ENCODE measurements at regions not wholly inside any gene's neighbourhood (a gene's known extent, or its start where the extent isn't known, plus 50 kb on each side); places are given as distances from the start of the nearest gene placed in this dataset.

GRCh38 chr1:209080170-209080781, 503.2 kb upstream of the CAMK1G start:
- H3K4me3 ChIP-seq: no peak overlapping the region

GRCh38 chr1:209086486-209087192, 496.9 kb upstream of the CAMK1G start:
- no peak overlapping the region for H3K4me3 ChIP-seq
- H3K9me3 ChIP-seq: no peaks in the 10 kb centered on the region
- intact Hi-C loops (cut with DNase I): no loop called here
- H3K4me1 ChIP-seq: no peaks in the 10 kb centered on the region
- DNase-seq (ENCODE audit: extremely low spot score in 2 of 2): no peak
- no peaks in the 10 kb centered on the region for H3K36me3 ChIP-seq
- TF ChIP-seq POLR2A (IDR thresholded peaks at IDR 0.05) (no peak), POLR2AphosphoS5 (IDR thresholded peaks at IDR 0.05; ENCODE audit: insufficient read depth in 1 of 2, low read depth in 1 of 2) (no peak), CTCF (IDR thresholded peaks at IDR 0.05) (no peak)
- no peaks in the 10 kb centered on the region for H3K27me3 ChIP-seq
- no peak overlapping the region for H3K27ac ChIP-seq

More at GRCh38 chr1:209080170-209080781, 503.2 kb upstream of the CAMK1G start:
- Histone ChIP-seq H3K9me3 (no peaks in the 10 kb centered on the region), H3K36me3 (no peaks in the 10 kb centered on the region), H3K4me1 (no peaks in the 10 kb centered on the region), H3K27me3 (no peaks in the 10 kb centered on the region), H3K27ac (no peak overlapping the region)
- intact Hi-C loops (cut with DNase I): no loop called here
- TF ChIP-seq POLR2A (IDR thresholded peaks at IDR 0.05) (no peak), CTCF (IDR thresholded peaks at IDR 0.05) (no peak), POLR2AphosphoS5 (IDR thresholded peaks at IDR 0.05; ENCODE audit: insufficient read depth in 1 of 2, low read depth in 1 of 2) (no peak)
- no peak for DNase-seq (ENCODE audit: extremely low spot score in 2 of 2)

GRCh38 chr1:209094384-209094783, 489.1 kb upstream of the CAMK1G start:
- H3K36me3 ChIP-seq: no peaks in the 10 kb centered on the region
- no peaks in the 10 kb centered on the region for H3K9me3 ChIP-seq
- no peak for DNase-seq (ENCODE audit: extremely low spot score in 2 of 2)
- no peak overlapping the region for H3K27ac ChIP-seq
- TF ChIP-seq POLR2A (IDR thresholded peaks at IDR 0.05) (no peak), CTCF (IDR thresholded peaks at IDR 0.05) (no peak), POLR2AphosphoS5 (IDR thresholded peaks at IDR 0.05; ENCODE audit: insufficient read depth in 1 of 2, low read depth in 1 of 2) (no peak)
- H3K4me3 ChIP-seq: no peak overlapping the region
- H3K27me3 ChIP-seq: no peaks in the 10 kb centered on the region
- intact Hi-C loops (cut with DNase I): no loop called here
- peaks cover 10% of the 10 kb centered on the region for H3K4me1 ChIP-seq

- intact Hi-C loops (cut with DNase I): no loop called here
Observed at GRCh38 chr1:209095627-209096595, 487.6 kb upstream of the CAMK1G start.

More at GRCh38 chr1:209095627-209096595, 487.6 kb upstream of the CAMK1G start:
- no peak overlapping the region for H3K27ac ChIP-seq
- no peak overlapping the region for H3K4me3 ChIP-seq
- H3K9me3 ChIP-seq: no peaks in the 10 kb centered on the region
- TF ChIP-seq POLR2A (IDR thresholded peaks at IDR 0.05) (no peak), POLR2AphosphoS5 (IDR thresholded peaks at IDR 0.05; ENCODE audit: insufficient read depth in 1 of 2, low read depth in 1 of 2) (no peak), CTCF (IDR thresholded peaks at IDR 0.05) (no peak)
- H3K27me3 ChIP-seq: no peaks in the 10 kb centered on the region
- H3K36me3 ChIP-seq: no peaks in the 10 kb centered on the region
- DNase-seq (ENCODE audit: extremely low spot score in 2 of 2): no peak
- H3K4me1 ChIP-seq: peaks cover 10% of the 10 kb centered on the region
